ENCODE measurements at regions not wholly inside any gene's neighbourhood (a gene's known extent, or its start where the extent isn't known, plus 50 kb on each side); places are given as distances from the start of the nearest gene placed in this dataset.
"Not testable (repeated sequence)": the region's sequence is repeated elsewhere in the genome, so short reads cannot be mapped to it uniquely, and the experiment has no call there.

- H3K4me3 ChIP-seq (ENCODE audit: control insufficient read depth, low read depth, low read length) = no peak overlapping the region
- peak; percentile 60 for TF ChIP-seq CTCF (conservative IDR thresholded peaks at IDR 0.05; ENCODE audit: control insufficient read depth, insufficient read depth, low read depth, low read length)
- DNase-seq (ENCODE audit: low read depth) = peak; percentile 25
Measured at GRCh38 chrX:63275127-63275526, 76.0 kb downstream of the SPIN4 start.

GRCh38 chrX:63270873-63271272 lies 80.3 kb downstream of the SPIN4 start:
- TF ChIP-seq CTCF (conservative IDR thresholded peaks at IDR 0.05; ENCODE audit: control insufficient read depth, insufficient read depth, low read depth, low read length) = no peak
- no peak for DNase-seq (ENCODE audit: low read depth)
- no peak overlapping the region for H3K4me3 ChIP-seq (ENCODE audit: control insufficient read depth, low read depth, low read length)

GRCh38 chrX:63258144-63258543 lies 93.0 kb downstream of the SPIN4 start:
- DNase-seq (ENCODE audit: low read depth) = no peak
- H3K4me3 ChIP-seq (ENCODE audit: control insufficient read depth, low read depth, low read length) = no peak overlapping the region
- TF ChIP-seq CTCF (conservative IDR thresholded peaks at IDR 0.05; ENCODE audit: control insufficient read depth, insufficient read depth, low read depth, low read length) = no peak

- H3K4me3 ChIP-seq (ENCODE audit: control insufficient read depth, low read depth, low read length) = no peak overlapping the region
- DNase-seq (ENCODE audit: low read depth) = peak; percentile 86
Measured at GRCh38 chrX:63250253-63250868, 100.8 kb downstream of the SPIN4 start.

GRCh38 chrX:63242689-63243088 lies 108.4 kb downstream of the SPIN4 start:
- not testable (repeated sequence) for DNase-seq (ENCODE audit: low read depth); H3K4me3 ChIP-seq (ENCODE audit: control insufficient read depth, low read depth, low read length)

More at GRCh38 chrX:63250253-63250868, 100.8 kb downstream of the SPIN4 start:
- TF ChIP-seq CTCF (conservative IDR thresholded peaks at IDR 0.05; ENCODE audit: control insufficient read depth, insufficient read depth, low read depth, low read length) = peak; percentile 98

- not testable (repeated sequence) for DNase-seq (ENCODE audit: low read depth); H3K4me3 ChIP-seq (ENCODE audit: control insufficient read depth, low read depth, low read length)
Measured at GRCh38 chrX:63235963-63236362, 115.2 kb downstream of the SPIN4 start.

- H3K4me3 ChIP-seq (ENCODE audit: control insufficient read depth, low read depth, low read length); DNase-seq (ENCODE audit: low read depth): not testable (repeated sequence)
Measured at GRCh38 chrX:63233013-63233412, 118.1 kb downstream of the SPIN4 start.

- not testable (repeated sequence) for H3K4me3 ChIP-seq (ENCODE audit: control insufficient read depth, low read depth, low read length); DNase-seq (ENCODE audit: low read depth)
Measured at GRCh38 chrX:63218202-63218601, 132.9 kb downstream of the SPIN4 start.

- not testable (repeated sequence) for H3K4me3 ChIP-seq (ENCODE audit: control insufficient read depth, low read depth, low read length); DNase-seq (ENCODE audit: low read depth)
Measured at GRCh38 chrX:63217549-63217948, 133.6 kb downstream of the SPIN4 start.

GRCh38 chrX:63209645-63210044 lies 141.5 kb downstream of the SPIN4 start:
- not testable (repeated sequence) for DNase-seq (ENCODE audit: low read depth); H3K4me3 ChIP-seq (ENCODE audit: control insufficient read depth, low read depth, low read length)

- DNase-seq (ENCODE audit: low read depth); H3K4me3 ChIP-seq (ENCODE audit: control insufficient read depth, low read depth, low read length): not testable (repeated sequence)
Measured at GRCh38 chrX:63209128-63209527, 142.0 kb downstream of the SPIN4 start.

GRCh38 chrX:63204266-63205074 lies 146.7 kb downstream of the SPIN4 start:
- H3K4me3 ChIP-seq (ENCODE audit: control insufficient read depth, low read depth, low read length); DNase-seq (ENCODE audit: low read depth): not testable (repeated sequence)

GRCh38 chrX:63201987-63202386 lies 149.1 kb downstream of the SPIN4 start:
- DNase-seq (ENCODE audit: low read depth); H3K4me3 ChIP-seq (ENCODE audit: control insufficient read depth, low read depth, low read length): not testable (repeated sequence)

- H3K4me3 ChIP-seq (ENCODE audit: control insufficient read depth, low read depth, low read length); DNase-seq (ENCODE audit: low read depth): not testable (repeated sequence)
Measured at GRCh38 chrX:63198693-63199092, 152.4 kb downstream of the SPIN4 start.
